NCI-H2196 (cell line): ENCODE measurements at regions not wholly inside any gene's neighbourhood (a gene's known extent, or its start where the extent isn't known, plus 50 kb on each side); places are given as distances from the start of the nearest gene placed in this dataset.
"Not testable (repeated sequence)": the region's sequence is repeated elsewhere in the genome, so short reads cannot be mapped to it uniquely, and the experiment has no call there.

Experiments
- DNase-seq: peaks from one replicate; lab custom pipeline; 2025; ENCODE audit not compliant: unreplicated experiment; lab: John Stamatoyannopoulos, UW

DNA sequence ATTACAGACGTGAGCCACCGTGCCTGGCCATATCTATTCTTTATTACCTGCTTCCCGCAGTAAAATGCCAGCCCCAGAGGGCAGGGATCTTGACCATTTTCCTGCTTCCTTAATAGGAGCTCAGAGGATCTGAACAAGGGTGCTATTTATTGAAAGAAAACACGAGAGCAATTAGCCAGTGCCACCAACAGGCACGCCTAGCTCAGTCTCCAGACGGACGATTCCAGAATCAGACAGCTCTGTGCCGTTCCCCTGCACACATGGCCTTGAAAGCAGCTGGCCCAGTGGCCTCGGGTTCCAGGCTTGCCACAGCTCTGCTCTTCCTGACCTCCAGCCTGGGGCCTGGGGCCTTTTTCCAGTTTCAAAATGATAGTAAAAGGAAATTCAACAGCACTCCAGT lies 135.2 kb upstream of the RFLNA start:
- DNase-seq: no peak

DNA sequence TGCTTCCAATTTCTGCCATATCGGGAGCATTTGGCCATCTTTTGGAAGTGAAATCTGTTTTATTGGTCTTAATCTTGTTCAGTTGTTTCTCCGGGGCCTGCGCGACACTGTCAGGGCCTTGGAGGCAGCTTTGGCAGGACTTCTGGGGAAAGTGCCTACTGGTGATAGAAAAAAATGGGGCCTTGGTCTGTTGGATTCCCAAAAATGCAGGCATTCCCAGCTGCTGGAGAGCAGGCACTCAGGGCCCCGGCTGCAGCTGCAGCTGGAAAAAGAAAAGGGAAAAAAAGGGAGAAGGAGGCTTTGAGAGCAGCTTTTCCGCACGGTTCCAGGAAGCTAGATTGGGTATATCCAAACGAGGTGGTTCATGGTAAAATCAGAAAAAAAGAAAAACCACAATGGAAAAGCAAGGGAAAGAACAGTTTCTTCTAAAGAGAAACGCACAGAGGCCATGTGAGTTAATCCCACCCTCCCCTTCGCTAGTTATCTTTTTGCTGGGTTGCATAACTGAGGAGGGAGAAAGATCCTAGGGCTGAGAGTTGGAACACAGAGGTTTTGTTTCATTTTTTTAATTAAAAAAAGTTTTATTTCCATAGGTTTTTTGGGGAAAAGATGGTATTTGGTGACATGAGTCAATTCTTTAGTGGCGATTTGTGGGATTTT lies 134.7 kb upstream of the RFLNA start:
- DNase-seq: no peak

DNA sequence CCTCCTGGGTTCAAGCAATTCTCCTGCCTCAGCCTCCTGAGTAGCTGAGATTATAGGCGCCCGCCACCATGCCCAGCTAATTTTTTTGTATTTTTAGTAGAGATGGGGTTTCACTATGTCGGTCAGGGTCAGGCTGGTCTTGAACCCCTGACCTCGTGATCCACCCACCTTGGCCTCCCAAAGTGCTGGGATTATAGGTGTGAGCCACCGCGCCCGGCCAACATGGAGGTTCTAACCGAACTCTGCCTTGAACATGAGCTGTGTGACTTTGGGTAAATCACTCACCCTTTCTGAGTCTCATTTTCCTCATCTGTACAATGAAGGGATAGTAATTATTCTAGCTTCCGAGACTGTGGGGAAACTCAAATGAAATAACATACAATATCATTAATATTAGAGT lies 133.5 kb upstream of the RFLNA start:
- DNase-seq: not testable (repeated sequence)

DNA sequence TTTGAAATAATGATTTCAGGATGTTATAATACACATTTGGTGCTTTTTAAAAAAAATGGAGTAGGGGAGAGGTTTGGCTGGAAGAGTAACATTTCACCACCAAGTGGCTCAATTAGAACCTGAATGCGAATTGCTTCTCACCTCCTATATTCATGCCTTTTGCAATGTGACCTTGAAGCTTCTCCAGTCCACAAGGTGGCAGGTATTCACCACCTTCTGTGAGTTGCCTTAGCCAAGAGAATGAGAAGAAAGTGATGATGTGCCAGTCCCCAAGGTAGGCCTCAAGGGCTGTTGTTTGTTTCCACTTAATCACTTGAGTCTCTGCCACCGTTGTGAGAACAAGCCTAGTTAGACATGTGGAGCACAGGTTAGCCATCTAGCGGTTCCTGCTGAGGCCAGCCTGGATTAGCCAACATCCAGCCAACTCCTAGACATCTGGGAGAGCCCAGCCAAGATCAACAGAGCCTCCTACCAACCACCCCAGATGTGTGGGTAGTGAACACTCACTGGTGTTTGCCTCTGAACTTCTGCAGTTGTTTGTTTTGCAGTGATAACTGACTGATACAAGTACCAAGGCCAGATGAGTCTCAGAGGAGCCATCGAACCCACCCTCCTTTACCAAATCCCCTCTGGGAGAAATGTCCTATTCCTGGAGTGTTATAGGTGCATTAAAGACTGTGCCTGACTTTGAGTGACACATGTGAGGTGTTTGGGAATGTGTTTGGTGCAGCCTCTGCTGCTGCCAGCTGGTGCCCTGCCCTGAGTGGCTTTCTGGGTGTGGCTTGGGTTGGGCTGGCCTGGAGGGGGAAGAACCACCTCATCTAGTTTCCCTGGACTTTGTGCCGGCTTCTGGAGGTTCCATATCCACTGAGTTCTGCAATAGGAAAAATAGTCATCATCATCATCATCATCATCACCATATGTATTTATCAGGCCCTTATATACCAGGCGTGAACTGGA lies 132.5 kb upstream of the RFLNA start:
- DNase-seq: no peak

DNA sequence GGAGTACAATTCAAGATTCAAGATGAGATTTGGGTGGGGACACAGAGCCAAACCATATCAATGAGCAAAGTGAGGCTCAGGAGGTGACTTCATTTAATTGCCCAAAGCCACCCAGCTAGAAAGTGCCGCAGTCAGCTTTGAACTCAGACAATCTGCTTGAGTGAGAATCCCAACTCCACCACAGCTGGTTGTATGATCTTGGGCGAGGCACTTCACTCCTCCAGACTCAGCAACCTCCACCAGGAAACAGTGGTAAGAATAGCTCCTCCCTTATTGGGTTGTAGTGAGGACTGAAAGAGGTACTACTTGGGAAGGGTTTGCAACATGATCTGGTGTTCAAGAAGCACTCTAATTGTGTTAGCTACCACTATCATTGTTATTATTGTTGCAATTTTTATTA lies 129.2 kb upstream of the RFLNA start:
- DNase-seq: no peak

DNA sequence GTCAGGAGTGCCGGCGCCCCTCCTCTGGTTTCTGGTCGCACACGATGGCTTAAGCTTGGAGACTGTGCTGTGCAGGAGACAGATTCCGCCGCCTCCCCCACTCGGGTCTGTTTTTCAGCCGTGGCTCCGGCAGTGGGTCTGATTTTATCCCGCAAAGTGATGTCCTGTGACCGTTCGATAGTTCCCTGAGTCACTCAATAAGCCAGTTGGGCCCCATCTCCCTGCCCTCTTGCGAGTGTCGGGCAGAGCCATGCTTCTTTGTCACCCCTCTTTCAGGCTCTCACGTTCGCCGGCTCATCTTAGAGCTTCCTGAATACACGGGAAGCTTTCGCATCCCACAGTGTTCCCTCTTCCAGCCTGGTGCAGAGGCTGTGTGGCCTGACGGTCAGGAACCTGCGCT lies 127.8 kb upstream of the RFLNA start:
- no peak for DNase-seq

DNA sequence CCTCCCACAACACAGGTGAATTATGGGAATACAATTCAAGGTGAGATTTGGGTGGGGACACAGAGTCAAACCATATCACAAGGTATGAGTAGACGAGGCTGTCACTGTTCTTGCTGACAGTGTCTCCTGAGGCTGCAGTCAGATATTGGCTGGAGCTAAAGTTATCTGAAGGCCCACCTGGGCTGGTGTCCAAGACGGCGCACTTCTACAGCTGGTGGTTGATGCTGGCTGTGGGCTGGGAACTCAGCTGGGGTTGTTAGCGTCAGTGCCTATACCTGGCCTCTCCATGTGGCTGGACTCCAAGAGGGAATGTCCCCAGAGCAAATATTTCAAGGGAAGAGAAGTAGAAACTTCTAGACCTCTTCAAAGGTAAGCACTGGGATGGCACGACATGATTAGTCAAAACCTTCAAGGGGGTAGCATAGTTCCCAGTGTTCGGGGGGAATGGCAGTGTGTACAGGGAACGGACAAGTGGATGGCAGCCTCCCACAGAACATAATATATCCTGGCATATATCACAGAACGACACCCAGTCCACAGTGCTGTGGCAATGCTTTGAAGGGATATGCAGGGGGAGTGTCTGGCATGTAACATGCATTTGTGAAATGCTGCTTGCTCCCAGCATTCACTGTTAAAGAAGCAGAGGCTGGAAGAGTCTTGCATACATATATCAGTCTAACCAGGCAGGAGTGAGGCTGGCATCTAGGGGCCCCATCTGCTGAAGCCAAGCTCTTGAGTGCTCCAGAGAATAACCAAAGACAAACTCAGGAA lies 126.7 kb upstream of the RFLNA start:
- DNase-seq: no peak

DNA sequence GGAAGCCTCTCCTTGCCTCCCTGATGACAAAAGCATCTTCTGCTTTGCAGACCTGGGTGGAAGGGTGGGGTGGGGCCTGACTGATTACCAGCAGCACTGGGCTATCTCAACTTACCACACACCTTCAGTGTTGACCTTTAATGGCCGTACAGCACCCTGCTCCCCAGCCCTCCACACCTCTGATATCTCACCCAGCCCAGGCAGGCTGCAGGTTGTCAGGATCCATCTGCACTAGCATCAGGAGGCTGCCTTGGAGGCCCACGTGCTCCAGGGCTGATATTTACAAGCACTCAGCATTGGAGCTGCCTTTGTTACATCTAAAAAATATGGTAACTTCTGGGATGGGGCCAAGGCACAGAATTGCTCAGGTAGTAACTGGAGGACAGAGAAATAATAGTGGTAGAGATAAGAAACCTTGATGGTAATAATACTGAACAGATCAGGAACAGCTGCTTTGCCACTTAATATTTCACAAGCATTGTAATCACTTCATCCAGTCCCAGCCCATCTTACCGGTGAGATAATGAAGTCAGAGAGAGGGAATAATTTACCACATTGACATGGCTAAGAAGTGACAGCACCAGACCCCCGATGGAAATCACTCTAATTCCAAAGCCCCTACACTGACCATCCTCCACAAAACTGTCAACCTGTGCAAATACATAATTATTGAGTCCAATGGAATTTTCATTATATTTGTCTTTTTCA lies 125.2 kb upstream of the RFLNA start:
- DNase-seq: no peak

DNA sequence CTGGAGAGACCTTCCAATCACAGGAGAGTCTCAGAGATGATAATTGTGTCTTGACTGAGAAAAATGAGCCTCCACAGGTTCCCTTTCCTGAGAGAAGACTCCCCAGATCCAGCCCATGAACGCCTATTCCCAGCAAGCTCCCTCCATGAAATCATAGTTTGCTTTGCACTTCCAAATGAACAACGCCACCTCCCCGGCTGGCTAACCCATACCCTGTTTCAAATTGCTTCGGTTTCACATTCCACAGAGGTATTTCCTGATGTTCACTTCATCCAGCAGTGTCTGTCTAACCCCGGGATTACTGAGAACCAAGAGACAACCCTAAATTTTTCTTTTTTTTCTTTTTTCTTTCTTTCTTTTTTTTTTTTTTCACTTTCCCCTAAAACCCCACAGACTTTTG lies 124.1 kb upstream of the RFLNA start:
- DNase-seq: no peak

DNA sequence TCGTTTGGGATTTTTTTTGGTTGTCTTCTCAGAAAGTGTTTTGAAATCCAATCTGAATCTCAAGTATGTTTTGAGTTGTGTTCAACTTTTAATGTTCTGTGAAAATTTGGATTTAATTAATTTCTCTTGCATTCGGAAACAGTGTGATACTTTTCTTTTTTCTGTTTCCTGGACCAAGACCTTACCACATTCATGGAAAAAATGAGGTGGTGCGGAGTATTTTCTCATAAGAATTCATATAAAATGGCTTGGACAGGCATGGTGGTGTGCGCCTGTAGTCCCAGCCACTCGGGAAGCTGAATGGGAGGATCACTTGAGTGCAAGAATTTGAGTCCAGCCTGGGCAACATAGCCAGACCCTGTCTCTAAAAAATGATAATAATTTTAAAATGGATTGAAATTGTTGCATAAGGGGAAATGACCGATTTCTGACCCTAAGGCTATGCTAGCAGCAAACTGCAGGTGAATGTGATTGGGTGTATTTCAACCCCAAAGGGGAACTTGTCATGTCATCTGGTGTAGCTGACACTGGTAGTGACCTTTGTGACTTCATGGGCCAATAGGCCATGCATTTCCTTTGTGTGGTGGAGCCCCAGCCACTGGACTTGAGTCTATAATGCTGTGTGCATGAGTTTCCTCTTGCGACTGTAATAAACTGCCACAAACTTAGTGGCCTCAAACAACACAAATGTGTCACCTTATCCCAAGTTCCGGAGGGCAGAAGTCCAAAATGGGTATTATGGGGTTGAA lies 123.5 kb upstream of the RFLNA start:
- DNase-seq: no peak

DNA sequence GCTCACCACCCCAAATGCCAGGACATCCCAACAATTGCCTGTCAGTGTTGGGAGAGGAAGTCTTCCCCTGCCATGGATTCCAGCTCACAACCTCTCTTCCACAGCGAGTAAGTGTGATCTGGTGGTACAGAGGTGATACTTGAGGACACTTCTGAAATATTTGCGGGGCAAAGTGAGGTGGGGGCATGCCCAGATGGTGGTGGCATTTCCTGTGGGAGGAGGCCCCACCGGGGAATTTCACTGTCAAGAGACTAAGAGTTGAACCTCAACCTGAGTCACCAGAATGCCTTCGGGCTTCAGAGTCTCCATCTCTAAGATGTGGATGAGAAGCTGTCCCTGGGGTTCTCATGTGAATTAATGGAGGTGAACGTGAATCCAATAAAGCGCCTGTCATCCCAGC lies 122.3 kb upstream of the RFLNA start:
- DNase-seq: no peak

DNA sequence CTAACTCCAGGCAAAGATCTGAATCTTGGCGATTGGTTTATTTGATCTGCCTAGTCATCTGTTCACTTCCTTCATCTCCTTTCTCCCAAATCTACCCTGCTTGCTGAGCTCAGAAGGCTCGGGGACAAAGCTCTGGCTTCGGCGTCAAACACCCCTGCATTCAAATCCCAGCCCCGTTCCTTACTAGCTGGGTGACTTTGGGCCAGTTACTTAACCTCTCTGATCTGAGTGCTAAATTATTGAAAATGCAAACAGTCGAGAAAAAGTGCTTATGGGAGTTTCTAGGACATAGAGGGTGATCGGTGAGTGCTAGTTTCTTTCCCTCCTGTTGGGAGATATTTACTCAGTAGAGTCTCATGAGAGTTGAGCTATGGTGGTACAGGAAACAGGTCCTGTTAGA lies 121.2 kb upstream of the RFLNA start:
- no peak for DNase-seq

DNA sequence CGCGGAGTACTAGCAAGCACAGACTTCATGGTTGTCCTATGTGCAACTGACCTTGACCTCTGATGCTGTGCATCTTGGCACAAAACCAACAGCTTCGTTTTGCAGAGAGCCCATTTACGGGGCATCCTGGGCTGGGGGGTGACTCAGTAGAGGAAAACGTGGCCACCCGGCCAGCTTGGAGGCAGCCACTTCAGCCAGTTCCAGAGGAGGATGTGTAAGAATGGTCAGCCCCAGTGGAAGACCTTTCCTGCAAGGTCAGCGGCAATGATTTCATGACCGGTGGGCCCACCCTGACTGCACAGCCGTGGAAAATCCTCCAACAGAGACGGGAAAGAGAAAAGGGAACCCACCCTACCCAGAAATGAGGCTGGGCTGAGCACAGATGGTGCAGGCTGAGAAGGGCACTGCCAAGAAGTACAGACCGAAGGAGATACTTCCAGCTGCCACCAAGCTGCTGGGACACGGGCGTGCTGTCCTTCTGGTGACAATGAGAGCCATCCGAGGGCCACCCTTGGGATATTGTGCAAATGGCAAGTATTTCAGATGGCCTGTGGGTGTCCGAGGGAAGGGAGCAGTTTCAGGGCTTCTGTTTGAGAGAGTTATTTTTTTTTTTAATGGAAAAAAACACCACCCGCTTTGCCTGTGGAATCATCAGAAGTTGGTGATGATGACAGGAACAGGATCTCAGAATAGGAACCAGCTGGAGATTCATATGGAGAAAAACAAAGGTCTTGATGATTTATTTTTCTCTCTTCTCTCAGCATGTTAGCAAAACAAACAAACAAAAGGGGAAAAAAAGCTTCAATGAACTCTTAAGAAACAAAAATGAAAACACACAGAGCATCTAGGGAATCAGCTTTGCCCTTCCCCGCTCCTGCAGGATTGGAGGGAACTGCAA lies 120.2 kb upstream of the RFLNA start:
- no peak for DNase-seq

DNA sequence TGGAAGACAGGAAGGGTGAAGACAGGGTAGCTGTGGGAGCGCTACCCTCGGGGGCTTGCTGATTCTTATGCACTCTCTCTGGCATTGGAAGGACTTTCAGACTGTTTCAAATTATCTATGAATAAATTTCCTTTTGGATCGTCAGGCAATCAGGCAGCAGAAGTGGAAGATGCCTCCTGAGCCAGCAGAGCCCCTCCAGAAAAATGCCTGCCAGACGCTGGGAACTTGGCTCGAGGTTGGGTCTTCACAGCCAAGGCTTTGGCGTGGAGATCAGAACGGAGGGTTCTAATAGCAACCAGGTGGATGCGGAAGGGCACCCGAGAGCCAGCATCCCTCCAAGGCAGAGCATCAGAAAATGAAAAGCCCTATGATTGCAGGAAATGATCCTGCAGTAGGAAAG lies 119.2 kb upstream of the RFLNA start:
- no peak for DNase-seq

DNA sequence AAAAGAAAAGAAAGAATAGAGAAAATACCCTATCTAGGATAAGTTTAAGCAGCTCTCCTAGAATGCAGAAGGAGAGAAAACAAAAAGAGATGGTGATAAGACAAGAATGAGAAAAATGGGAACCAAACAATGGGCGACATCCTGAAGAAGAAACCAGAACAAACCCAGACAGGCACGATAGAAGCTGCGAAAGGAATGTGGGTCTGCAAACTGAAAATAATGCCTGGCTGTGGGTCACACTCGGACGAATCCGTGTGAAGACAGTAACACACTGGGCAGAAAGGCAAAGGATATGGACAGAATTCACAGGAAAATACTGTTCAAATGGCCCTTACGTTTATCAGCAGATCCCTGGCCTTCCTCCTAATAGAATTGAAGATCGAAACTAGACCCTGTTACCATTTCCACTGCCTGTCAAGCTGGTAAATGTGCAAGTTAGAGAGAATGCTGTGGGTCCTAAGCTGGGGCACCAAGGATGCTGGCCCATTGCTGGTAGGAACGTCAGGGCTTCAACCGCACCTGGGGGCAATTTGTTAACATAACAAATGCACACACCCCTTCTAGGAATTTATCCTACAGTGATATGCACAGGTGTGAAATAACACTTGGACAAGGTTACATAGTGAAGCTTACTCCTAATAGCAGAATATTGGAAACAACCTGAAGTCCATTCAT lies 117.5 kb upstream of the RFLNA start:
- no peak for DNase-seq

DNA sequence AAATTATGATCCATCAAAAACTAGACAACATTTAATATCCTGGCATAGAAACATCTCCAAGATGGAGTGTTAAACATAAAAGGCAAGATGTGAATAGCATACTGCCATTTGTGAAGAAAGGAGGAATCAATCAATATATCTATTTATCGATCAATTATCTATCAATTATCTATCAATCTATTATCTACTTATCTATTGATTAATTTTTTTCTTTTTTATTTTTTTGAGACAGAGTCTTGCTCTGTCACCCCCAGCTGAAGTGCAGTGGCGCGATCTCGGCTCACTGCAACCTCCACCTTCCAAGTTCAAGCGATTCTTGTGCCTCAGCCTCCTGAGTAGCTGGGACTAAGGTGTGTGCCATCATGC lies 117.0 kb upstream of the RFLNA start:
- DNase-seq: no peak

DNA sequence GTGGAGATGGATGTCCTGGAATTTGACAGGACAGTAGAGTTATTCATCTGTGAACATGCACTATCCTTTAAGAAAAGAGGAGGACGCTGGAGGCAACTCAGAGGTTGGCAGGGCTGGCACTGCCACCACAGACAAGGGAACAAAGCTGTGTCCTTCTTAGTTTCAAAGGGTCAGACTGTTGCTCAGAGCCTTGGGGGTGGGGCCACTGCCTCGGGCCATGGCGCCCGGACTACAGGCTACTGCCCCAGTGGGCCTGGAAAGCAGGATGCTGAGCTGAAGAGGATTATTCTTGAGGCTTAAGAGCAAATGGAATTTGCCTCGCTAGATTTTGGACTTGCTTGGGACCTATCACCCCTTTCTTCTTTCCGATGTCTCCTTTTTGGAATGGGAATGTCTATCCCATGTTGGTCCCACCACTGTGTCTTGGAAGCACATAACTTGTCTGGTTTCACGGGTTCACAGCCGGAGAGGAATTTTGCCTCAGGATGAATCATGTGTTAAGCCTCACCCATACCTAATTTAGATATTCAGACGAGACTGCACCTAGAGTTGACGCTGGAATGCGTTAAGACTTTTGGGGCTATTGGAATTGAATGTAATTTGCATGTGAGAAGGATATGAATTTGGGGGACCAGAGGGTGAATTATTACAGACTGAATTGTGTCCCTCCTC lies 114.8 kb upstream of the RFLNA start:
- no peak for DNase-seq

DNA sequence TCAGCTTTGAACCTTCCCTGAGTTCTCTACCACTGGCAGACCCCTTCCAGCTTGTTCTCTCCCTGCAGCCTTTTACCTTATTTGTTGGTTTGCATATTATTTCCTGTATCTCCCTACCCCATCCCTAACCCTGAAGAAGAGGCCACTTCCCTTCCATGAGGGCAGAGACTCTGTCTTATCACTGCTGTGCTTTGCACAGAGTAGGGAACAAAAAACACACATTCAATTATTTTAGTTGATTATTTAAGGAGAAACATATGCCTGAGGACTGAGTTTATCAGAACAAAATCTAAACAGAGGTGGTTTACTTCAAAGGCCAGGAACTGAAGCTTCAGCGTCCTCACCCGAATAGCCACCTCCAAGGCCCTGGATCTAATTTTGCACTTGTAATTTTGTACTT lies 111.7 kb upstream of the RFLNA start:
- no peak for DNase-seq
